A549 (cell line): ENCODE measurements at regions not wholly inside any gene's neighbourhood (a gene's known extent, or its start where the extent isn't known, plus 50 kb on each side); places are given as distances from the start of the nearest gene placed in this dataset.

Experiments used
- BHLHE40 ChIP-seq: IDR thresholded peaks from 2 replicates; pipeline ENCODE4 v1.6.1; 2012; ENCODE audit warnings: low read depth, low read length, inconsistent platforms
- CTCF ChIP-seq: fragments of >200 bp; sonication (Bioruptor Twin); formaldehyde crosslinking; IDR thresholded peaks from 3 replicates; pipeline ENCODE4 v1.5.1; 2016
- EHMT2 ChIP-seq: fragments of 200-600 bp; sonication (generic); IDR thresholded peaks from 2 replicates; pipeline ENCODE4 v1.6.1; 2016; ENCODE audit warnings: antibody characterized with exemption, low read depth, mild to moderate bottlenecking, moderate library complexity
- EP300 ChIP-seq, 2 experiments: fragments of >200 bp; sonication (Bioruptor Twin); formaldehyde crosslinking; IDR thresholded peaks; 2 replicates in 1 of 2; 3 replicates in 1 of 2; pipeline ENCODE4 v1.6.1; 2016 to 2017
- GATA3 ChIP-seq: IDR thresholded peaks from 2 replicates; pipeline ENCODE4 v1.6.1; 2012; ENCODE audit warnings: borderline replicate concordance
- HMGXB4 ChIP-seq: fragments of 250-450 bp; sonication (Bioruptor Pico); IDR thresholded peaks from 2 replicates; pipeline ENCODE4 v1.5.0; 2021; ENCODE audit warnings: mild to moderate bottlenecking, moderate library complexity, borderline replicate concordance
- MAFK ChIP-seq: fragments of 450-650 bp; IDR thresholded peaks from 2 replicates; pipeline ENCODE4 v1.6.1; 2014; ENCODE audit not compliant: partially characterized antibody
- POLR2A ChIP-seq: IDR thresholded peaks from 2 replicates; pipeline ENCODE4 v1.6.1; 2012; ENCODE audit warnings: mild to moderate bottlenecking, low read length
- POLR2AphosphoS2 ChIP-seq: conservative IDR thresholded peaks from 2 replicates; pipeline ENCODE4 v1.6.1; 2012; ENCODE audit warnings: low read length, improper control_type of control experiment, inconsistent platforms
- SMC3 ChIP-seq: fragments of >200 bp; sonication (Bioruptor Twin); formaldehyde crosslinking; IDR thresholded peaks from 3 replicates; pipeline ENCODE4 v1.6.1; 2018; ENCODE audit warnings: inconsistent platforms
- ZSCAN20 ChIP-seq: fragments of 250-450 bp; sonication (Bioruptor Pico); IDR thresholded peaks from 2 replicates; pipeline ENCODE4 v1.8.0; 2022; ENCODE audit warnings: mild to moderate bottlenecking, moderate library complexity

- TF ChIP-seq GATA3 (no peak), CTCF (no peak), EHMT2 (no peak), EP300 (IDR thresholded peaks at IDR 0.05) (no peak), SMC3 (no peak), ZSCAN20 (CRISPR knock-in tag) (no peak), HMGXB4 (CRISPR knock-in tag) (no peak), BHLHE40 (no peak), POLR2AphosphoS2 (no peak), POLR2A (no peak), MAFK (no peak)
Observed at GRCh38 chr17:31677036-31677435, 182.0 kb downstream of the COPRS start.
